ENCODE measurements at regions not wholly inside any gene's neighbourhood (a gene's known extent, or its start where the extent isn't known, plus 50 kb on each side); places are given as distances from the start of the nearest gene placed in this dataset.

DNA sequence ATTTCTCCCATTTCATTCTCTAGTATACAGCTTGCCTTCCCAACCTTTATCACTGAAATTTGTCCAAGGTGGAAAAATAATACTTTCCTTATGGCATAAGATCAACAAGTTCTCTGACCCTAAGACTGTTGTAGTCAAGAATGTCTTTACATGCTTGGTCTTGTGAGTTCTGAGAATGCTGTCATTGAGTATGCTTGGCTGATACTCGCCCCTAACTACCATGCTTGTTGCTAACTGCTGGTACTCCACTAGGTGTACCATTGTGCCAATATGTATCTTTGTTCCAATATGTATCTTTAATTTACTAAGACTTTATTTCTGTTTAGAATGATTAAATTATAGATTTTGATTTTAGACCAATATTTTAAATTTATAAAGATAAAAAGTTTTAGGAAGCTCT is 796.4 kb downstream of the PCDH7 start:
- Histone ChIP-seq H3K4me1 (no peaks in the 10 kb centered on the region), H3K4me3 (no peak overlapping the region), H3K27ac (no peak overlapping the region), H3K36me3 (no peaks in the 10 kb centered on the region), H3K27me3 (no peaks in the 10 kb centered on the region), H3K9me3 (no peaks in the 10 kb centered on the region)
- TF ChIP-seq, protein P1, sequence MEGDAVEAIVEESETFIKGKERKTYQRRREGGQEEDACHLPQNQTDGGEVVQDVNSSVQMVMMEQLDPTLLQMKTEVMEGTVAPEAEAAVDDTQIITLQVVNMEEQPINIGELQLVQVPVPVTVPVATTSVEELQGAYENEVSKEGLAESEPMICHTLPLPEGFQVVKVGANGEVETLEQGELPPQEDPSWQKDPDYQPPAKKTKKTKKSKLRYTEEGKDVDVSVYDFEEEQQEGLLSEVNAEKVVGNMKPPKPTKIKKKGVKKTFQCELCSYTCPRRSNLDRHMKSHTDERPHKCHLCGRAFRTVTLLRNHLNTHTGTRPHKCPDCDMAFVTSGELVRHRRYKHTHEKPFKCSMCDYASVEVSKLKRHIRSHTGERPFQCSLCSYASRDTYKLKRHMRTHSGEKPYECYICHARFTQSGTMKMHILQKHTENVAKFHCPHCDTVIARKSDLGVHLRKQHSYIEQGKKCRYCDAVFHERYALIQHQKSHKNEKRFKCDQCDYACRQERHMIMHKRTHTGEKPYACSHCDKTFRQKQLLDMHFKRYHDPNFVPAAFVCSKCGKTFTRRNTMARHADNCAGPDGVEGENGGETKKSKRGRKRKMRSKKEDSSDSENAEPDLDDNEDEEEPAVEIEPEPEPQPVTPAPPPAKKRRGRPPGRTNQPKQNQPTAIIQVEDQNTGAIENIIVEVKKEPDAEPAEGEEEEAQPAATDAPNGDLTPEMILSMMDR (IDR thresholded peaks at IDR 0.05): no peak
- TF ChIP-seq EP300 (IDR thresholded peaks at IDR 0.05) (no peak), POLR2A (IDR thresholded peaks at IDR 0.05) (no peak), POLR2AphosphoS5 (IDR thresholded peaks at IDR 0.05) (no peak)
- 53 to 69% methylated on average over 1 of the region's 1 CpG for WGBS, 2 donors
- no peak for ATAC-seq (ENCODE audit: low FRiP score in 2 of 2)
- no peak for DNase-seq

DNA sequence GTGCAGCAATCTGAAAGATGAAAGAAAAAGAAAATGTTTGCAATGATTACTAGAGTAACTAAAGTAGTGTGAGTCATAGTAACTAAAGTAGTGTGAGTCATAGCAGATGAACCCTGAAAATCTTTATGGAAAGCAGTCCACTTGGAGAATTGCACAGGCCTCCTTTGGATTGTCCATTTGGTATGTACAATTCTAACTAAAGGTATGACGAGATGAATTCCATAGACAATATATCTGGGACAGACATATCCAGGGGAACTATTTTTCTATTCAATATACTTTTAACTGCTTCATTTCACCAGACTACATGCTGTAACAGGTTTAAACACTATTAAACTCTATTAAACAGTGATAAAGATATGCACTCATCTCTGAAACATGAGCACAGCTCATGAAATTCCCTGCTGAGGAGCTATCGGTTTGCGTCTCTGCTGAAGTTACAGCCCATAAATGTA is 798.7 kb downstream of the PCDH7 start:
- ATAC-seq (ENCODE audit: low FRiP score in 2 of 2) (no peak), DNase-seq (no peak)
- Histone ChIP-seq H3K27me3 (no peaks in the 10 kb centered on the region), H3K9me3 (no peaks in the 10 kb centered on the region), H3K36me3 (no peaks in the 10 kb centered on the region), H3K4me1 (no peaks in the 10 kb centered on the region), H3K4me3 (no peak overlapping the region), H3K27ac (no peak overlapping the region)
- WGBS, 2 donors: 91 to 94% methylated on average over 3 of the region's 3 CpGs
- no peak for TF ChIP-seq POLR2AphosphoS5 (IDR thresholded peaks at IDR 0.05)
- TF ChIP-seq, protein P1 (IDR thresholded peaks at IDR 0.05): no peak
- no peak for TF ChIP-seq EP300 (IDR thresholded peaks at IDR 0.05)
- no peak for TF ChIP-seq POLR2A (IDR thresholded peaks at IDR 0.05)

DNA sequence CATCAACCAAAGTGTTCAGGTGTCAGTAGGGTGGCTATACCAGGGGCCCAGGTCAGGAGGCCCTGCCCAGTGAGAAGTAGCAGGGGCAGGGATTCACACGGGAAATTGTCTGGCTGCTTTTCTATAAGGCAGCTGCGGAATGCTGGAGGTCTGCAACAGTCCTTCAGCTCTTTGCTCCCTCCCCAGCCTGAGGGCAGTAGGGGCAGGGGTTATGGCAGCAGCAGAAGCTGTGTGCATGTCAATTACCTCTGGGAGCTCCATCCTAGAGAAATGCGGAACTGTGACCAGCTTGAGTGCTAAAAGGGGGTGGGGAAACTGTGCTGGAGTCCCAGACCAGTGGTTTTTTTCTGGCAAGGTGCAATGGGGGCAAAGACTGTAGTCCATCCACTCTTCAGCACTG is 810.4 kb downstream of the PCDH7 start:
- H3K4me3 ChIP-seq: no peak overlapping the region
- H3K27me3 ChIP-seq: no peaks in the 10 kb centered on the region
- TF ChIP-seq, protein P1 (IDR thresholded peaks at IDR 0.05): no peak
- TF ChIP-seq POLR2A (IDR thresholded peaks at IDR 0.05): no peak
- no peak for TF ChIP-seq EP300 (IDR thresholded peaks at IDR 0.05)
- TF ChIP-seq POLR2AphosphoS5 (IDR thresholded peaks at IDR 0.05): no peak
- no peak overlapping the region for H3K27ac ChIP-seq
- WGBS, 2 donors: 83 to 87% methylated on average over 3 of the region's 3 CpGs
- H3K9me3 ChIP-seq: peaks cover 0 to 12% (median 0%) of the 10 kb centered on the region in 4 donors
- no peaks in the 10 kb centered on the region for H3K4me1 ChIP-seq
- ATAC-seq (ENCODE audit: low FRiP score in 2 of 2) (no peak), DNase-seq (no peak)
- H3K36me3 ChIP-seq: no peaks in the 10 kb centered on the region

DNA sequence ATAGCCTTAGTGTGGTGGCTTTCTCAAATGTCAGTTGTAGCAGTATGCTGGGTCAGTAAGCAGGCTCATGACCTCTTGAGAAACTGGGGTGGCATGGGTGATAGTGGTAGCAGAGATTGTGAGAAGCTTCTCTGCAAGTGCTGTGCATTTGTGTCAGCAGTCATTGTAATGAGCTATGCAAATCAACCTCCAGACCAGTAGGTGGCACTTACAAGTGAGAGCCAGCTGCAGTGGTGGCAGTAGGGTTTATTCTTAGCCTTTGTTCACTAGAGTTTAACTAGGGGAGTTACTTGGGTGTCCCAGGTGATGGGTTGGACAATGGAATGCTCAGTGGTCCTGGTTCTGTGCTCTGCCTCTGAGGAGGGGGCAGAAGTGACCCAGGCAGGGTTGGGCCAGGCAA is 818.7 kb downstream of the PCDH7 start:
- DNase-seq (no peak), ATAC-seq (ENCODE audit: low FRiP score in 2 of 2) (no peak)
- Histone ChIP-seq H3K4me1 (no peaks in the 10 kb centered on the region), H3K27me3 (no peaks in the 10 kb centered on the region), H3K9me3 (no peaks in the 10 kb centered on the region), H3K27ac (no peak overlapping the region), H3K36me3 (no peaks in the 10 kb centered on the region), H3K4me3 (no peak overlapping the region)
- no peak for TF ChIP-seq POLR2AphosphoS5 (IDR thresholded peaks at IDR 0.05)
- no peak for TF ChIP-seq EP300 (IDR thresholded peaks at IDR 0.05)
- no peak for TF ChIP-seq POLR2A (IDR thresholded peaks at IDR 0.05)
- TF ChIP-seq, protein P1 (IDR thresholded peaks at IDR 0.05): no peak

DNA sequence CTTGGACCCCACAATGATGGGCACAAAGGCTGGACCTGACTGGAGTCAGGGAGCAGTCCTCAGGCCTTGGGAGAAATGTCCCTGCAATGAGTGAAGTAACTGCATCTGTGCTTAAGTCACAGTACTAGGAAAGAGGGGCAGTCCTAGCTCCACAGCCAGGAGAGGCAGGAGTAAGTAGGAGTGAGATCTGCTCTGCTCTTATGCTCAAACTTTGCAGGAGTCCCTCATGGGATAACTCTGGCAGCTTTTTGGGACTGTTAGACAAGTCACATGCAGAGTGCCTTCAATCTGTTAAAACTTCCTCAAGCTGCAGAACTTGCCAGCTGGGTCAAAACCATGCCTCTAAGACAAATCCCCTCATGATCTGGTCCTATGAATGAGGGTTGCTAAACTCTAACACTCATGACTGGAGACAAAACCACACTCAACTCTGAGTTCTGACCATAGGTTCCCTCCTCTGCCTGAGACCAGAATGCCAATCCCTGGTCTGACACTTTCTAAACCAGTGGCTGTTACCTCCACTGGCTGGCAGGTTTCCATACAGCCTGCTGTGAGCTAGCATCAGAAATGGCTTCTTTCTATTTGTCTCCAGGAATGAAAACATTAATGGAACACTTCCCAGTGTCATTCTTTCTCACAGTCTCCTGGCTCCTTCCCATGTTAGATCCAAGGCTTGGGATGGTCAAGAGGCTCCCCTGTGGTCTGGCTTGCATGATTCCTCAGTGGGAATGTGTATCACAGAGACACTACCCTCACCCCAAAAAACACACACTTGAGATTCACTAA is 819.3 kb downstream of the PCDH7 start:
- Histone ChIP-seq H3K27me3 (no peaks in the 10 kb centered on the region), H3K27ac (no peak overlapping the region), H3K4me1 (no peaks in the 10 kb centered on the region), H3K4me3 (no peak overlapping the region), H3K9me3 (no peaks in the 10 kb centered on the region), H3K36me3 (no peaks in the 10 kb centered on the region)
- DNase-seq: no peak
- no peak for TF ChIP-seq EP300 (IDR thresholded peaks at IDR 0.05)
- no peak for TF ChIP-seq POLR2AphosphoS5 (IDR thresholded peaks at IDR 0.05)
- TF ChIP-seq, protein P1 (IDR thresholded peaks at IDR 0.05): no peak
- no peak for TF ChIP-seq POLR2A (IDR thresholded peaks at IDR 0.05)
- no peak for ATAC-seq (ENCODE audit: low FRiP score in 2 of 2)
